HG03354 (cell line): ENCODE measurements at regions not wholly inside any gene's neighbourhood (a gene's known extent, or its start where the extent isn't known, plus 50 kb on each side); places are given as distances from the start of the nearest gene placed in this dataset.

Experiments used
- ATAC-seq: cut with Tn5 transposase; IDR thresholded peaks from one replicate; pipeline ENCODE4 v1.9.1; 2021; ENCODE audit warnings: mild to moderate bottlenecking; ENCODE audit not compliant: unreplicated experiment, poor library complexity, severe bottlenecking

DNA sequence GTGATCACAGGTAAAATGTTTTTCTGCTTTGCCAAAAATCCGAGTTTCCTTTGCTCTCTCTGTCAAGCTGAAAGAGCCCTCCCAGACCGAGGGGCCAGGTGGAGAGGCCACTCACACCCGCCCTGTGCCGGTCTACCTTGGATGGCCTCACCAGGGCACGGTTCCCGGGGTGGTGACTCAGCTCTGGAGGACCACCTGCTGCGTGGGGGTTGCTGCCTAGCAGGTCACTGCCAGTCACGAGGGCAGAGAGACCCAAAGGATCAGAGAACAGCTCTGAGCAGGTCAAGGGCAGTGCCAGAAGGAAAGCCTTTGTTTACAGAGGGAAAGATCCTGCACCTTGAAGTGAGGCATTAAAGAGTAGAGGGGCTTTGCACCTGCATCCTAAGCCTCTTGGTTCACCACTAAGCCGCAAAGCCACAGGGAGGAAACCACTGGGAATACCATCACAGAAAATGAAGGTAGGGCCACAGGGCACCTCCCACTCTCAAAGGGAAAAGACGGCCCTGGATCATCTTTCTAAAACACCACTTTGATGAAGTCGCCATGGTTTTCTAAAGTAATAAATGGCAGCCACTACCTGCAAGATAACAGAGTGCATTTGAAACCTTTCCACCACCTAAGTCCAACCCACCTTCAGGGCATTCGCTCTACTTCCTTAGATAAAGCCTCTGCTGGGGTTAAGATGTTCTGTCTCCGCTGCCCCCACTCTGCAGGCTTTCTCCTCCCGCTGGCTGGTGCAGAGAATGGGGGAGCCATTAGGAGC lies 160.3 kb upstream of the KLF14 start:
- ATAC-seq: no peak

DNA sequence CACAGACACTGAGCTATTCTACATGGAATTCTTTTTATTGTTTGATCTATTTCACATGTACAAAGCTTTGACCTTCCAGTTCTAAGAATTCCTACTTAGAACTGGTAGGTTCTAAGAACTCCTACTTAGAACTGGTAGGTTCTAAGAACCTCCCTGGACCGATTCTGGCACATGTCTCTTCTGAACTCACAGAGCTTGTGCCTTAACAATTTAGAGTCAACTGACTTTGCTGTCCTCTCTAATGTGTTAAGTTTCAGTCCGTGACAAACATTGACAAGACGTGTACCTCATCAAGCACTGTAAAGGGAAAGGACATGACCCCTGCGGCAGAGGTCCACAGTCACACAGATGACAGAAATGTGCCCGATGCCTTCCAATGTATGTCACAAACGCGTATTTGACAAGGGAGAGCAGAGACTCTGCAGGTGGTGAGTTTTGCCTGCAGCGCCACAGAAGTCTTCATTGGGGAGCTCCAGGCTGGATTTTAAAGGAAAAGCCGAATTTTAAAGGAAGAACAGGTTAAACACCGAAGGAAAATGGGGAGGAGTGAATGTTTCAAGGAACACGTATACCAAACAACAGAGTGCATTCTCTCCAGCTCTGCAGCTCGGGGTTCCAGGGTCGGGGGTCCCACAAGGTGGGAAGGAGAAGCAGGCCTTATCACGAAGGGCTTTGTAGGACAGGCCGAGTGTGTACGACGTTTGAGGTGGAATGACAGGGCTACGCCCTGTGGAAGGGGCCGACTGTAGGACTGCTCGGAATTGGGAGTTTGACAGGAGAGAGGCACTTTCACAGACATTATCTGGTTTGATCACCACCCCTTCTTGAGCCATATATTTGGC lies 161.1 kb upstream of the KLF14 start:
- ATAC-seq: no peak

DNA sequence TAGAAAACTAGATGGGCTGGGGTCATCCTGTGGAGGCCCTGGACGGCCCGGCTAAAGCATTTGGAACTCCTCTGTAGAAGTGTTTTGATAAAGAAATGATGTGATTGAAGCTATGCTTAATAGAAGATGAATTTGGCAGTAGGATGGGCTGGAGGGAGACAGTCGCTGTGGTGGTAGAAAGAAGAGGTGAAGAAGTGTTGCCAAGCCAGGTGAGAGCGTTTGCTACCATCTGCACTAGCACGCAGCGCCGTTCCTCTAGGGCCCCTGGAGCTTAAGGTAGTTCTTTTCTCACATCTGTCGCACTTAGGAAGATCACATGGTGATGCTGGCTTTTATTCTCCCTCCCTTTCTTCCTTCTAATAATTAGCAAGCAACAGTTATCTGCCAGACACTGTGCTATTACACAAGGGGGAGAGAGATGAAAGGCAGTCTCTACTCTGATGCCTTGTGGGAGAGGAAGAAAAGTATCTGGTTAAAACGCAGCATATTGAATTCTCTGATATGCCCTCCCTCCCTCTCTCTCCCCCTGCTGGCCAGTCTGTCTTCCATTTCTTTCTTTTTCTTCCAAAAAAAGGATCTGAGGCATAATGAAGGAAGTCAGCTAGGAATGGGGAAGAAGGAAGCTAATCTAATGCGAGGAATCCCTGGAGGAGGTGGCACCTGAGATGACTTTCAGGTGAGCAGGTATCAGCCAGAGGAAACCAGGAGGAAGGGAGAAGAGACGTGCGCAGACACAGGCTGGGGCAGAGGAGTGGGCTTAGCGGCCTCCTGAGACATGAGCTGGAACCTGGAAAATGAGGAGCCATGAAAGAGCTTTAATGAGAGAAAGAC lies 162.3 kb upstream of the KLF14 start:
- ATAC-seq: no peak

- ATAC-seq: peak; percentile 59
Observed at GRCh38 chr7:130896898-130897514, 163.0 kb upstream of the KLF14 start.

DNA sequence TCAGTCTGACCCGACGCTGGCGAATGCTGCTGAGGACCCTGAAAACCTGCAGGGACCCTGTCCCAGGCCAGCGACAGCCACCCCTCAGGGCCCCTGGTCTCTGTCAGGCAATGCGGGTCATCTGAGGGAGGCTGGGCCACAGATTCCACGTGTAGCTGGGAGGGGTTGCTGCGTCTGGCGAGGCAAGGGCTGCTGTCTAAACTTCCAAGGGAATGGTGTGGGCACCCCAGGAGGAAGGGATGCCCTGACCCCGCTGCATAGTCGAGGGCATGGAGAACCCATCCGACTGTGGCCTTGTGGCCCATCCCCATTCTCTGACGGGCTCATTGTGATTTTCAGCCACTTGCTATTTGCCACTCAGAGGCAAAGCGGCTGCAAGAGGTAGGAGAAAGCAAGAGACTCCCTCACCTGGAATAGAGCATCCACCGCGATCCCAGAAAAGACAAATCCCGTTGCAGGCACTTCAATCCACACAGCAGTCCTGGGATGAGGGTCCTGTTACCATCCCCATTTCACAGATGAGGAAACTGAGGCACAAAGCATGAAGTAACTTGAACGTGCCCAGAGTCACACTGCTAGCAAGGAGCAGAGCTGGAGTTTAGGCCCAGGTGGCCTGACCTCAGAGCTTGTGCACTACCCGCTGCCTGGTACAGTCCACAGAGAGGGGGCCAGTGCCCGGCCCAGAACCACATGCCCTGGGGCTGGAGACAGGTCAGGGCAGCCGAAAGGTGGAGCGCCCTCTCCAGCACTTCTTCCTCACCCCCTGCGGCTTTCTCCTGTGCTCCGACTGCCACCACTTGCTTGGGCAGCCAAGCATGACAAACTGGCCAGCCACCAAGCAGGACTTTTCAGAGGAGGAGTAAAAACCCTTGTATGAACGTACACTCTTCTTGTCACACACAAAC lies 163.8 kb upstream of the KLF14 start:
- no peak for ATAC-seq

GRCh38 chr7:130899071-130899560 lies 165.1 kb upstream of the KLF14 start:
- ATAC-seq: no peak

- no peak for ATAC-seq
Observed at GRCh38 chr7:130899638-130900401, 165.8 kb upstream of the KLF14 start.

DNA sequence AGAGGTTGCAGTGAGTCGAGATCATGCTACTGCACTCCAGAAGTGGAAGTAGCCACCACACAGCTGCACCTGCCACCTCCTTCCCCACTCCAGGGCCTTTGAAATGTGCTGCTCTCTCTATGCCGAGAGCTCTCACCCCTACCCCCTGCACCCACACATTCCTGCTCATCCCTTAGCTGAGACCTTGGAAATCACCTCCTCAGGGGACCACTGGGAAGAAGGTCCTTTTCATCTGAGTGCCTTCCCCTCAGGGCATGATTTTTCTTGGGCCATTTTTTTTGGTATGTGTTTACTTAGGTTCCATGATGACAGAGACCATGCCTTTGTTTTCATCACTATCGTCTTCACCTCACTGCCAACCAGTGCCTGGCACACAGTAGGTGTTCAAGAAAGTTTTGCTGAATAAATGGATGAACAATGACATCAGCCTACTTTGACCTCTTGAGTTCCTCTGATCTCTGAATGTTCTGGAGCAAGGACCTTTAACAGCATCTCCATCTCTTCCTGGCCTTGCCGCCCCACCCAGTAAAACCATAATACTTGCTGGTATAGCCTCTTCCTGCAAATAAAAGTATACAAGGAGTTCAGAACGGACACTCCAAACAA lies 166.6 kb upstream of the KLF14 start:
- no peak for ATAC-seq

- no peak for ATAC-seq
Observed at GRCh38 chr7:130901209-130901783, 167.3 kb upstream of the KLF14 start.

DNA sequence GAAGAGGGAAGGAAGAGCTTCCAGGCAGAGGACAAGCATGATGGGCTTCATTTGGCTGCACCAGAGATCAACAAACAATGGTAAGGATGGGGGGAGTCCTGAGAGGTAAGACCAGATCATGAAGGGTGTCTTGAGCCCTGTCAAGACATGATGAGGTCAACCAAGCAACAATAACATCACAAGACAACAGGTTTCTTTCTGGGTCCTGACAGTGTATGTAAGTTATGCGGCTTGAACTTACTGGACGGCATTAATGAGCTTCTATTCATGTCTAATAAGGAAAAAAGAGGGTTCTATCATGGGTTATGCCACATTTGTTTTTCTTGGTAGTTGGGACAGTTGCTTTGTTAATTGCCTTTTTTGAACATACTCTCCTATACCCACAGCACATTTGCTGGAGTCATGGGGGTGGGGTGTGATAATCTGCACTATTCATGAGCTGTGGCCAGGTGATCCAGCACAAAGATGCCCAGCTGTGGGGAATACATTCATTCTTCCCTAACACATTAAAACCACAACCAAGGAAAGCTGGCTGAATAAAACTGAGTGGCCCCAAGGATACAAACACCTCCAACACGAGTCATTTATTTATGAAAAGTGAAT lies 168.8 kb upstream of the KLF14 start:
- ATAC-seq: no peak

GRCh38 chr7:130903358-130903974 lies 169.5 kb upstream of the KLF14 start:
- no peak for ATAC-seq

DNA sequence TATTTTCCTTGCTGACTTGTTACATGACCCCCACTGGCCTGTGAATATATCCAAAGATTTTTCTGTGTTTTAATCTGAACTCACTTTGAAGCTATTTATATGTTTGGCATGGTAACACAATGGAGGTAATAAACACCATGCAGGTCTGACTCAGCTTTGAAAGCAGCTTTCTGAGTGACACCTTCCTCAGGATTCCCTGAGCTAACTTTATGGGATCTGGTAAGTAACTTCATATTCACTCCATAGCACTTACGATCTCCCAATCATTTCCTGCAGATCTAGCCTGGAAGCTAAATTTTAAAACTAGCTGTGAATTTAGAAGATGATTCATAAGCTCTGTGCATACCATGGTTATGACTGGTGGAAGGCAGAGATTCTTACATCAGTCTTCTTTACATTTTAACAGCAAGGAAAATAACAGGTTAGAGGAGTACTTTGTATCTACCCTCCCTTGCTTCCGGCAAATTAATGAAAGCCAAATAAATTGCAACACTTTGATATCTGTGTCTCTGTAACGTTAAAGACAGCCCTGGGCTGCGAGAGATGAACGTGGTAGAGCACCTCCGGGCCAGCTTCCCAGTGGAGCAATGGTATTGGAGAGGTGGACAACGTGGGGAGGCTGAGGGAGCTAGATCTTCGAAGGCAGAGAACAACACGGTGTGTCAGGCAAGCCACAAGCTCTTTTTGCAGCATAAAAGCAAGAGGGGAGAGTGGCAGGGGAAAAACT lies 170.2 kb upstream of the KLF14 start:
- ATAC-seq: no peak

DNA sequence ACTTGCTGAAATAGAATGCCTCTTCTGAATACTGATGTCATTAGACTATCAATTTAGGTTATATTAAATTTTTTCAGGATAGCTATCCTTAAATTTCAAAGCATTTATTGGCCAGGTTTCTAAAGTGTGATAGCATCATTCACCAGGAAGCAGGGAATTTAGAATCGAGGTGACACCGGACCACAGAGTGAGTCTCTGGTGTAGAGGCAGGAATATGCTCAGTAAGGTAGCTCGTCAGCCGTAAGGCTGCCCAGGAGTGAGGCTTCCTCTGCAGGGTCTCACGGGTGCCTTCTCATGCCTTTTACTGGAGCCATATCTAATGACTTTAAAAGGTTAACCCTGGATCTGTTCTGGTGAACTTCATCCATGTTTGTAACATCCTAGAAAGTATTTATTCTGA lies 170.8 kb upstream of the KLF14 start:
- no peak for ATAC-seq

GRCh38 chr7:130906575-130906974 lies 172.6 kb upstream of the KLF14 start:
- no peak for ATAC-seq

GRCh38 chr7:130907439-130907838 lies 173.4 kb upstream of the KLF14 start:
- ATAC-seq: no peak
